Parathyroid adenoma (tissue), 2 donors: ENCODE measurements at regions not wholly inside any gene's neighbourhood (a gene's known extent, or its start where the extent isn't known, plus 50 kb on each side); places are given as distances from the start of the nearest gene placed in this dataset.

Experiments used
- H2AFZ ChIP-seq: fragments of 300-600 bp; sonication (generic); one replicate; pipeline ENCODE4 v1.7.0; 2017; ENCODE audit warnings: antibody characterized with exemption, mild to moderate bottlenecking
- H3K27ac ChIP-seq: fragments of 300-600 bp; sonication (generic); one replicate; pipeline ENCODE4 v1.7.0; 2017
- H3K27me3 ChIP-seq: fragments of 300-600 bp; sonication (generic); one replicate; pipeline ENCODE4 v1.7.0; 2017; ENCODE audit warnings: low read length; ENCODE audit not compliant: control insufficient read depth, insufficient read depth
- H3K36me3 ChIP-seq: fragments of 300-600 bp; sonication (generic); one replicate; pipeline ENCODE4 v1.7.0; 2017; ENCODE audit warnings: low read length; ENCODE audit not compliant: control insufficient read depth, insufficient read depth
- H3K4me1 ChIP-seq: fragments of 300-600 bp; sonication (generic); one replicate; pipeline ENCODE4 v1.7.0; 2017; ENCODE audit warnings: control low read depth
- H3K4me2 ChIP-seq: fragments of 300-600 bp; sonication (generic); one replicate; pipeline ENCODE4 v1.7.0; 2017; ENCODE audit warnings: low read length
- H3K4me3 ChIP-seq: fragments of 300-600 bp; sonication (generic); one replicate; pipeline ENCODE4 v1.7.0; 2017; ENCODE audit warnings: low read depth, low read length
- H3K79me2 ChIP-seq: fragments of 300-600 bp; sonication (generic); one replicate; pipeline ENCODE4 v1.7.0; 2017; ENCODE audit warnings: control low read depth
- H3K9ac ChIP-seq: fragments of 300-600 bp; sonication (generic); one replicate; pipeline ENCODE4 v1.7.0; 2017; ENCODE audit warnings: mild to moderate bottlenecking
- H3K9me3 ChIP-seq: fragments of 300-600 bp; sonication (generic); one replicate; pipeline ENCODE4 v1.7.0; 2017; ENCODE audit warnings: low read length; ENCODE audit not compliant: control insufficient read depth
- CTCF ChIP-seq: fragments of 300-600 bp; sonication (generic); IDR thresholded peaks from one replicate; pipeline ENCODE4 v1.7.0; 2017; ENCODE audit warnings: antibody characterized with exemption, mild to moderate bottlenecking
- donor health status: primary hyperparathyroidism.

- H3K27me3 ChIP-seq, result no peaks in the 10 kb centered on the region
- no peak overlapping the region for H3K27ac ChIP-seq
- no peaks in the 10 kb centered on the region for H3K4me1 ChIP-seq
Measured at GRCh38 chr4:155529272-155529671, 137.4 kb upstream of the GUCY1A1 start.

GRCh38 chr4:155526452-155527169 lies 140.0 kb upstream of the GUCY1A1 start:
- H3K27me3 ChIP-seq, result no peaks in the 10 kb centered on the region
- H3K36me3 ChIP-seq, result no peaks in the 10 kb centered on the region
- TF ChIP-seq CTCF, result no peak
- no peak overlapping the region for H2AFZ ChIP-seq
- H3K27ac ChIP-seq, result peak overlapping the region; percentile 6
- no peaks in the 10 kb centered on the region for H3K9me3 ChIP-seq
- no peak overlapping the region for H3K9ac ChIP-seq
- H3K4me3 ChIP-seq, result no peak overlapping the region
- H3K4me2 ChIP-seq, result no peak overlapping the region
- H3K4me1 ChIP-seq, result no peaks in the 10 kb centered on the region
- no peaks in the 10 kb centered on the region for H3K79me2 ChIP-seq

More at GRCh38 chr4:155529272-155529671, 137.4 kb upstream of the GUCY1A1 start:
- Histone ChIP-seq H3K4me2 (no peak overlapping the region), H3K36me3 (no peaks in the 10 kb centered on the region), H3K4me3 (no peak overlapping the region), H3K9me3 (no peaks in the 10 kb centered on the region), H3K79me2 (no peaks in the 10 kb centered on the region), H3K9ac (no peak overlapping the region), H2AFZ (no peak overlapping the region)
- TF ChIP-seq CTCF, result peak; percentile 19

- Histone ChIP-seq H3K4me2 (no peak overlapping the region), H3K4me3 (no peak overlapping the region), H3K36me3 (no peaks in the 10 kb centered on the region), H3K27me3 (no peaks in the 10 kb centered on the region), H3K79me2 (no peaks in the 10 kb centered on the region), H3K9me3 (no peaks in the 10 kb centered on the region), H3K27ac (no peak overlapping the region), H2AFZ (no peak overlapping the region), H3K9ac (no peak overlapping the region), H3K4me1 (no peaks in the 10 kb centered on the region)
- no peak for TF ChIP-seq CTCF
Measured at GRCh38 chr4:155524926-155525455, 141.7 kb upstream of the GUCY1A1 start.

GRCh38 chr4:155523358-155523757 lies 143.3 kb upstream of the GUCY1A1 start:
- Histone ChIP-seq H3K9me3 (no peaks in the 10 kb centered on the region), H3K9ac (no peak overlapping the region), H3K27me3 (no peaks in the 10 kb centered on the region), H3K4me3 (no peak overlapping the region), H3K4me2 (no peak overlapping the region), H2AFZ (no peak overlapping the region), H3K27ac (no peak overlapping the region), H3K4me1 (no peaks in the 10 kb centered on the region), H3K79me2 (no peaks in the 10 kb centered on the region), H3K36me3 (no peaks in the 10 kb centered on the region)
- TF ChIP-seq CTCF, result no peak

- H3K27ac ChIP-seq, result no peak overlapping the region
Measured at GRCh38 chr4:155522201-155522600, 144.4 kb upstream of the GUCY1A1 start.

More at GRCh38 chr4:155522201-155522600, 144.4 kb upstream of the GUCY1A1 start:
- no peak overlapping the region for H2AFZ ChIP-seq
- no peak overlapping the region for H3K9ac ChIP-seq
- H3K79me2 ChIP-seq, result no peaks in the 10 kb centered on the region
- no peak overlapping the region for H3K4me3 ChIP-seq
- TF ChIP-seq CTCF, result no peak
- H3K4me1 ChIP-seq, result no peaks in the 10 kb centered on the region
- no peaks in the 10 kb centered on the region for H3K36me3 ChIP-seq
- no peak overlapping the region for H3K4me2 ChIP-seq
- no peaks in the 10 kb centered on the region for H3K9me3 ChIP-seq
- no peaks in the 10 kb centered on the region for H3K27me3 ChIP-seq
